ENCODE measurements at regions not wholly inside any gene's neighbourhood (a gene's known extent, or its start where the extent isn't known, plus 50 kb on each side); places are given as distances from the start of the nearest gene placed in this dataset.

DNA sequence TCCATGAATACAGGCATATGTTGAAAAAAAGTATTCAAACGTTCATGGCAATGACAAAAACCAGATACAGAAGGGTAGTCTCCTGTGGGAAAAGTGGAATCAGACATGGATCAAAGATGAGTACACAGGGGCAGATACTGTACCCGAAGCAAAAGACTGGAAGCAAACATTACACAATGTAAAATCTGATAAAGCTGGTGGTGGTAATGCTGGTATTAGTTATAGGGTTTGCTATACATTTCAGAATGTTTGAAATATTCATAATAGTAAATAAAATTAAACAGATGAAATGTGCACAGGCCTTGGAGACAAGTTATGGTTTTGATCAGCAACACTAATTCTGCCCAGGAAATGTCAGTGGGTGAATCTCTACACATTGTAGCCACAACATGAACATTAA is 607.6 kb downstream of the SOX6 start:
- TF ChIP-seq GATA2 (IDR thresholded peaks at IDR 0.05; ENCODE audit: low read depth, low read length) (peak; percentile 25; the same call in 1 of the 2 replicates), GATA3 (IDR thresholded peaks at IDR 0.05; ENCODE audit: low read depth, low read length) (no peak)

Measured in SH-SY5Y (cell line).